ENCODE measurements at regions not wholly inside any gene's neighbourhood (a gene's known extent, or its start where the extent isn't known, plus 50 kb on each side); places are given as distances from the start of the nearest gene placed in this dataset.

DNA sequence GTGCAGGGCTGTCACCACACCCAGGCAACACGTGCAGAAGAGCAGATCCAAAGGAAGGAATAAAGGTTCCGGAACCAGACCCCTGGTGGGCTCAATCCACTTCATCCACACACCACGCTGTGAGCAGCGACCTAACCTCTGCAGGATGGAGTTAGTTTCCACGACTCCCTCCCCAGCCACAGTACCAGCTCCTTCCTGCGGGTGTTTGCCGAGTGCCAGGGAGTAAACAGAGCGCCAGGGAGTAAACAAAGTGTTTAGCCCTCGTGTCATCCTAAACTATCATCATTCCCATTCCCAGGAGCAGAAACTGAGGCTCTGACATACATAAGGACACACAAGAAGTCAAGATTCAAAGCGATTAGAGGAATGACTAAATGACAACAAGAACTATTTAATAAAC lies 261.3 kb downstream of the MN1 start:
- Histone ChIP-seq H3K9me2 (replicated peaks; ENCODE audit: insufficient read depth, low read length) (no peaks in the 10 kb centered on the region), H3K9me3 (replicated peaks; ENCODE audit: insufficient read depth, low read length) (no peaks in the 10 kb centered on the region), H4K20me1 (ENCODE audit: insufficient read depth, low read length) (no peaks in the 10 kb centered on the region), H3K27ac (ENCODE audit: low read length) (no peak overlapping the region), H3K36me3 (replicated peaks; ENCODE audit: insufficient read depth, low read length) (no peaks in the 10 kb centered on the region), H3K79me2 (ENCODE audit: low read length) (no peaks in the 10 kb centered on the region), H3K4me3 (ENCODE audit: low read length) (no peak overlapping the region), H3F3A (ENCODE audit: insufficient read depth, low read length) (no peaks in the 10 kb centered on the region), H3K4me1 (ENCODE audit: low read length) (no peaks in the 10 kb centered on the region), H3K4me2 (ENCODE audit: low read depth, low read length) (no peak overlapping the region), H2AFZ (ENCODE audit: low read length) (no peak overlapping the region), H3K9ac (ENCODE audit: low read length) (no peak overlapping the region), H3K27me3 (replicated peaks; ENCODE audit: insufficient read depth, low read length) (peaks cover 89% of the 10 kb centered on the region)
- DNase-seq: no peak
- TF ChIP-seq, protein P1, sequence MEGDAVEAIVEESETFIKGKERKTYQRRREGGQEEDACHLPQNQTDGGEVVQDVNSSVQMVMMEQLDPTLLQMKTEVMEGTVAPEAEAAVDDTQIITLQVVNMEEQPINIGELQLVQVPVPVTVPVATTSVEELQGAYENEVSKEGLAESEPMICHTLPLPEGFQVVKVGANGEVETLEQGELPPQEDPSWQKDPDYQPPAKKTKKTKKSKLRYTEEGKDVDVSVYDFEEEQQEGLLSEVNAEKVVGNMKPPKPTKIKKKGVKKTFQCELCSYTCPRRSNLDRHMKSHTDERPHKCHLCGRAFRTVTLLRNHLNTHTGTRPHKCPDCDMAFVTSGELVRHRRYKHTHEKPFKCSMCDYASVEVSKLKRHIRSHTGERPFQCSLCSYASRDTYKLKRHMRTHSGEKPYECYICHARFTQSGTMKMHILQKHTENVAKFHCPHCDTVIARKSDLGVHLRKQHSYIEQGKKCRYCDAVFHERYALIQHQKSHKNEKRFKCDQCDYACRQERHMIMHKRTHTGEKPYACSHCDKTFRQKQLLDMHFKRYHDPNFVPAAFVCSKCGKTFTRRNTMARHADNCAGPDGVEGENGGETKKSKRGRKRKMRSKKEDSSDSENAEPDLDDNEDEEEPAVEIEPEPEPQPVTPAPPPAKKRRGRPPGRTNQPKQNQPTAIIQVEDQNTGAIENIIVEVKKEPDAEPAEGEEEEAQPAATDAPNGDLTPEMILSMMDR (IDR thresholded peaks at IDR 0.05; ENCODE audit: low read length): no peak
- TF ChIP-seq EZH2 (optimal IDR thresholded peaks at IDR 0.05; ENCODE audit: low read depth, low read length): no peak
- no peak for TF ChIP-seq EZH2phosphoT487 (IDR thresholded peaks at IDR 0.05; ENCODE audit: low read length)

DNA sequence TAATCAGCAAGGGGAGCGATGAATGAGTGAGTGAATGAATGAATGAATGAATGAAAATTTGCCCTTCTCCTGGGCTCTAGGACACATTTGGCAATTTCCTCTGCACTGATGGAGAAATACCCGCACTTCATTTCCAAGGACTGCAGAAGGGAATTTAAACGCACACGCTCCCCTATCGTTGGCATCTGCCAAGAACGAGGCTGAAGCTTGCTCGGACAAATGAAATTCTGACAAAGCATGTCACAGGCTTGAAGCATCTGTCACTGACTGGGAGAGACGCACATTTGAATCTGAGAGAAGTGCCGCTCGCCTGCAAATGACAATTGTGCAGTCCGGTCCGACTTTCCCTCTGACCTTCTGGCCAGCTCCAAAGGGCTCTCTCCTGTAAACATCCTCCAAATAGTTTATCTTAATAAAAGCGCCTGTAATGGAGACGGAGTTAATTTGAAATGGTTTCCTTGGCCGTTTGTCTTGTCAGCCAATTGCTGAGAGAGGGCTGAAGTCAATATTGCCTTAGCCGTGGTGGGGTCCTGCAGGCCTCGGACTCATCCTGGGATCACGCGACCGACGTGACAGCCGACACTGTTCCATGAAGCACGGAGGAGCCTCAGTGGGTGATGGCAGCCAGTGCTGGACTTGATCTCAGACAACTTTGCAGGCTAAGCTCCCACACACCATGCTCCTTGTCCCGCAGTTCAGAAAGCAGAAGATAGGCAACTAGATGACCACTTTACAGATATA lies 260.7 kb downstream of the MN1 start:
- Histone ChIP-seq H3K9me2 (replicated peaks; ENCODE audit: insufficient read depth, low read length) (no peaks in the 10 kb centered on the region), H3K9me3 (replicated peaks; ENCODE audit: insufficient read depth, low read length) (no peaks in the 10 kb centered on the region), H2AFZ (ENCODE audit: low read length) (no peak overlapping the region), H3K9ac (ENCODE audit: low read length) (no peak overlapping the region), H3F3A (ENCODE audit: insufficient read depth, low read length) (no peaks in the 10 kb centered on the region), H4K20me1 (ENCODE audit: insufficient read depth, low read length) (no peaks in the 10 kb centered on the region), H3K27ac (ENCODE audit: low read length) (no peak overlapping the region), H3K36me3 (replicated peaks; ENCODE audit: insufficient read depth, low read length) (no peaks in the 10 kb centered on the region), H3K27me3 (replicated peaks; ENCODE audit: insufficient read depth, low read length) (peaks cover 86% of the 10 kb centered on the region), H3K4me3 (ENCODE audit: low read length) (no peak overlapping the region), H3K4me2 (ENCODE audit: low read depth, low read length) (no peak overlapping the region), H3K79me2 (ENCODE audit: low read length) (no peaks in the 10 kb centered on the region), H3K4me1 (ENCODE audit: low read length) (no peaks in the 10 kb centered on the region)
- no peak for DNase-seq
- no peak for TF ChIP-seq EZH2phosphoT487 (IDR thresholded peaks at IDR 0.05; ENCODE audit: low read length)
- TF ChIP-seq, protein P1 (IDR thresholded peaks at IDR 0.05; ENCODE audit: low read length): no peak
- TF ChIP-seq EZH2 (optimal IDR thresholded peaks at IDR 0.05; ENCODE audit: low read depth, low read length): no peak

- Histone ChIP-seq H2AFZ (ENCODE audit: low read length) (no peak overlapping the region), H3K9me3 (replicated peaks; ENCODE audit: insufficient read depth, low read length) (no peaks in the 10 kb centered on the region), H3K79me2 (ENCODE audit: low read length) (no peaks in the 10 kb centered on the region), H3K4me1 (ENCODE audit: low read length) (no peaks in the 10 kb centered on the region), H3K9ac (ENCODE audit: low read length) (no peak overlapping the region), H3K27ac (ENCODE audit: low read length) (no peak overlapping the region), H3K4me3 (ENCODE audit: low read length) (no peak overlapping the region), H3K27me3 (replicated peaks; ENCODE audit: insufficient read depth, low read length) (peaks cover 88% of the 10 kb centered on the region), H3K4me2 (ENCODE audit: low read depth, low read length) (no peak overlapping the region), H3K9me2 (replicated peaks; ENCODE audit: insufficient read depth, low read length) (no peaks in the 10 kb centered on the region), H4K20me1 (ENCODE audit: insufficient read depth, low read length) (no peaks in the 10 kb centered on the region), H3F3A (ENCODE audit: insufficient read depth, low read length) (no peaks in the 10 kb centered on the region), H3K36me3 (replicated peaks; ENCODE audit: insufficient read depth, low read length) (no peaks in the 10 kb centered on the region)
- TF ChIP-seq, protein P1 (IDR thresholded peaks at IDR 0.05; ENCODE audit: low read length): no peak
- TF ChIP-seq EZH2 (optimal IDR thresholded peaks at IDR 0.05; ENCODE audit: low read depth, low read length) (no peak), EZH2phosphoT487 (IDR thresholded peaks at IDR 0.05; ENCODE audit: low read length) (no peak)
- no peak for DNase-seq
Observed at GRCh38 chr22:27541836-27542235, 259.7 kb downstream of the MN1 start.

Measured in MM.1S (cell line).